ENCODE measurements at regions not wholly inside any gene's neighbourhood (a gene's known extent, or its start where the extent isn't known, plus 50 kb on each side); places are given as distances from the start of the nearest gene placed in this dataset.
"Not testable (repeated sequence)": the region's sequence is repeated elsewhere in the genome, so short reads cannot be mapped to it uniquely, and the experiment has no call there.

DNA sequence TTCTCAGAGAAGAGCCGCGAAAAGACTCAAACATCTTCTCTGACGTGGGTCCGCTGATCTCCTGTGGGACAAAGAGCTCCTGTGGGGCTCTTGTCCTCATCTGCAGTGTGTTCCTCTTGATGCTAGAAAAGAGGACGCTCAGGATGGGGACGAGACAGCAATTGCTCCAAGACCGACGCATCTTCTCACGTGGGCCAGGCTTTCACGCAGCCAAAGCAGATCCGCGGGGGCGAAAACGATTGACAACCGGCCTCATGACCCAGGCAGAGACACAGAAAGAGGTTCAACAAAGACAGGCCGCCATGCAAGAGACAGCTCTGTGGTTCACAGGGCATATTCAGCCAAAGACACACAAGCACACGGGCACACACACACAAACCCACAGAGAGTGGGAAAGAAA, 971.8 kb upstream of the DEFB115 start:
- TF ChIP-seq MAFK (IDR thresholded peaks at IDR 0.05; ENCODE audit: partially characterized antibody) (no peak), POLR2A (IDR thresholded peaks at IDR 0.05; ENCODE audit: low read length) (no peak), SREBF2 (IDR thresholded peaks at IDR 0.05) (no peak), GATA3 (IDR thresholded peaks at IDR 0.05; ENCODE audit: borderline replicate concordance) (no peak), ZC3H11A (IDR thresholded peaks at IDR 0.05) (no peak), NFE2L2 (conservative IDR thresholded peaks at IDR 0.05; ENCODE audit: low read length) (no peak), HOXA7 (CRISPR knock-in tag; IDR thresholded peaks at IDR 0.05) (no peak), ZFP36 (IDR thresholded peaks at IDR 0.05; ENCODE audit: borderline replicate concordance, partially characterized antibody) (no peak), RNF2 (IDR thresholded peaks at IDR 0.05; ENCODE audit: borderline replicate concordance, low read depth) (no peak), RARB (CRISPR knock-in tag; IDR thresholded peaks at IDR 0.05) (no peak), PHF8 (IDR thresholded peaks at IDR 0.05; ENCODE audit: borderline replicate concordance, low read depth) (no peak), CBX8 (IDR thresholded peaks at IDR 0.05) (no peak), EHMT2 (IDR thresholded peaks at IDR 0.05; ENCODE audit: low read depth) (no peak), HOXB5 (CRISPR knock-in tag; IDR thresholded peaks at IDR 0.05) (no peak), NR3C1 (IDR thresholded peaks at IDR 0.05) (no peak), ESRRA (IDR thresholded peaks at IDR 0.05; ENCODE audit: borderline replicate concordance, low read length) (no peak)
- TF ChIP-seq, protein P1, sequence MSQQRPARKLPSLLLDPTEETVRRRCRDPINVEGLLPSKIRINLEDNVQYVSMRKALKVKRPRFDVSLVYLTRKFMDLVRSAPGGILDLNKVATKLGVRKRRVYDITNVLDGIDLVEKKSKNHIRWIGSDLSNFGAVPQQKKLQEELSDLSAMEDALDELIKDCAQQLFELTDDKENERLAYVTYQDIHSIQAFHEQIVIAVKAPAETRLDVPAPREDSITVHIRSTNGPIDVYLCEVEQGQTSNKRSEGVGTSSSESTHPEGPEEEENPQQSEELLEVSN (IDR thresholded peaks at IDR 0.05; ENCODE audit: borderline replicate concordance, low read depth): no peak
- TF ChIP-seq, protein P2, sequence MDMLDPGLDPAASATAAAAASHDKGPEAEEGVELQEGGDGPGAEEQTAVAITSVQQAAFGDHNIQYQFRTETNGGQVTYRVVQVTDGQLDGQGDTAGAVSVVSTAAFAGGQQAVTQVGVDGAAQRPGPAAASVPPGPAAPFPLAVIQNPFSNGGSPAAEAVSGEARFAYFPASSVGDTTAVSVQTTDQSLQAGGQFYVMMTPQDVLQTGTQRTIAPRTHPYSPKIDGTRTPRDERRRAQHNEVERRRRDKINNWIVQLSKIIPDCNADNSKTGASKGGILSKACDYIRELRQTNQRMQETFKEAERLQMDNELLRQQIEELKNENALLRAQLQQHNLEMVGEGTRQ (IDR thresholded peaks at IDR 0.05): no peak
- TF ChIP-seq, protein P3, sequence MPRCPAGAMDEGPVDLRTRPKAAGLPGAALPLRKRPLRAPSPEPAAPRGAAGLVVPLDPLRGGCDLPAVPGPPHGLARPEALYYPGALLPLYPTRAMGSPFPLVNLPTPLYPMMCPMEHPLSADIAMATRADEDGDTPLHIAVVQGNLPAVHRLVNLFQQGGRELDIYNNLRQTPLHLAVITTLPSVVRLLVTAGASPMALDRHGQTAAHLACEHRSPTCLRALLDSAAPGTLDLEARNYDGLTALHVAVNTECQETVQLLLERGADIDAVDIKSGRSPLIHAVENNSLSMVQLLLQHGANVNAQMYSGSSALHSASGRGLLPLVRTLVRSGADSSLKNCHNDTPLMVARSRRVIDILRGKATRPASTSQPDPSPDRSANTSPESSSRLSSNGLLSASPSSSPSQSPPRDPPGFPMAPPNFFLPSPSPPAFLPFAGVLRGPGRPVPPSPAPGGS (IDR thresholded peaks at IDR 0.05): no peak
- Histone ChIP-seq H3K4me3 (no peak overlapping the region), H3K4me2 (no peak overlapping the region), H3K9me3 (no peaks in the 10 kb centered on the region), H3K27ac (no peak overlapping the region), H3K4me1 (0 out of 3 replicates have a peak, but pooled peaks cover 3% of the 10 kb centered on the region)
- WGBS (ENCODE audit: missing lambda C conversion rate): 81% methylated on average over 17 of the region's 17 CpGs
- ChIA-PET POLR2A (no interaction called here), CTCF (no interaction called here)
- no peak for DNase-seq (ENCODE audit: low read depth in 1 of 2, low spot score in 1 of 2)
- FAIRE-seq: no peak
- ATAC-seq: no peak

DNA sequence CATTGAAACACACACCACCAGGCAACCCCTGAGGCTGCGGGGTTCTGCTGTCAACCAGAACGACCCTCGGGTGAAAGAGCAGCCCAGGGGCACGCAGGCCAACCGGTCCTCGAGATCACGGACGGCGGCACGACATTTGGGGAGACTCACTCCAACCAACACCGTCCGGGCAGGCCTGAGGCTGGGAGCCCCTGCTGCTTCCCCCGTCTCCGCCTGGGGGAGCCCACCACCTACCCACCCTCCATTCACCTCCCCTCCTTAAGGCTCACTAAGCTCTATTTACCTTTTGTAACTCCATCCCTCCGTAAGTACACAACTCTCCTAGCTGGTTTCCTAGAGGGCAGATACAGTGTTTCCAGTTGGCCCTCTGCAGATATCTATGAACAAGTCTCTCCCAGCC, 971.3 kb upstream of the DEFB115 start:
- Histone ChIP-seq H3K9me3 (no peaks in the 10 kb centered on the region), H3K4me2 (no peak overlapping the region), H3K4me1 (0 out of 3 replicates have a peak, but pooled peaks cover 3% of the 10 kb centered on the region), H3K4me3 (no peak overlapping the region), H3K27ac (no peak overlapping the region)
- DNase-seq (ENCODE audit: low read depth in 1 of 2, low spot score in 1 of 2) (no peak), ATAC-seq (0 out of 6 replicates have a peak, but pooled peaks of 1 of the 2 experiments have one; percentile 36), FAIRE-seq (no peak)
- TF ChIP-seq, protein P4, sequence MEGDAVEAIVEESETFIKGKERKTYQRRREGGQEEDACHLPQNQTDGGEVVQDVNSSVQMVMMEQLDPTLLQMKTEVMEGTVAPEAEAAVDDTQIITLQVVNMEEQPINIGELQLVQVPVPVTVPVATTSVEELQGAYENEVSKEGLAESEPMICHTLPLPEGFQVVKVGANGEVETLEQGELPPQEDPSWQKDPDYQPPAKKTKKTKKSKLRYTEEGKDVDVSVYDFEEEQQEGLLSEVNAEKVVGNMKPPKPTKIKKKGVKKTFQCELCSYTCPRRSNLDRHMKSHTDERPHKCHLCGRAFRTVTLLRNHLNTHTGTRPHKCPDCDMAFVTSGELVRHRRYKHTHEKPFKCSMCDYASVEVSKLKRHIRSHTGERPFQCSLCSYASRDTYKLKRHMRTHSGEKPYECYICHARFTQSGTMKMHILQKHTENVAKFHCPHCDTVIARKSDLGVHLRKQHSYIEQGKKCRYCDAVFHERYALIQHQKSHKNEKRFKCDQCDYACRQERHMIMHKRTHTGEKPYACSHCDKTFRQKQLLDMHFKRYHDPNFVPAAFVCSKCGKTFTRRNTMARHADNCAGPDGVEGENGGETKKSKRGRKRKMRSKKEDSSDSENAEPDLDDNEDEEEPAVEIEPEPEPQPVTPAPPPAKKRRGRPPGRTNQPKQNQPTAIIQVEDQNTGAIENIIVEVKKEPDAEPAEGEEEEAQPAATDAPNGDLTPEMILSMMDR (IDR thresholded peaks at IDR 0.05): no peak
- TF ChIP-seq RAD21 (conservative IDR thresholded peaks at IDR 0.05 in 1 of 2, IDR thresholded peaks at IDR 0.05 in 1 of 2): 0 out of 5 replicates have a peak, but pooled peaks of 1 of the 2 experiments have one; percentile 13
- TF ChIP-seq POLR2AphosphoS2 (conservative IDR thresholded peaks at IDR 0.05; ENCODE audit: low read length): no peak
- TF ChIP-seq NPAS2 (CRISPR knock-in tag; IDR thresholded peaks at IDR 0.05; ENCODE audit: borderline replicate concordance): no peak
- CTCF ChIA-PET: no interaction called here
- 85% methylated on average over 15 of the region's 15 CpGs for WGBS (ENCODE audit: missing lambda C conversion rate)
- POLR2A ChIA-PET: no interaction called here

DNA sequence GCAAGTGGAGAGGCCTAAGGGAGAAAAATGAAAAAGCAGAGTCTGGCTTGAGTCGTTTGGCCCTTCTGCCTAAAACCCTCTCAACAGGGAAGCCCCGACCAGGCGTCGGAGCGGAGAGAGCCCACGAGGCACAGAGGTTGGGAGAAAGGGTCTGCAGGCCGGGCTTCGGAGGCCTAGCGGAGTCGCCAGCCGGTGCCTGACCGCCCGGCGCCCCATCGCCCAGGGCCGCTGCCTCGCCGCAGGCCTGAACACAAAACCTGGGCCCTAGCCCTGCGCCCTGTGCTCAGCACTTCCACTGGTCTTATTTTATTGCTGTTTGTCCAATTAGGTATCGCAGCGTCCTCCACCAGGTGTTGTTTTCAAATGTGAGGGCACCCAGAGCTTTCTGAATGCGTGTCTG, 970.0 kb upstream of the DEFB115 start:
- DNase-seq (ENCODE audit: low read depth in 1 of 2, low spot score in 1 of 2); CTCF ChIA-PET; H3K9me3 ChIP-seq; H3K4me3 ChIP-seq; ATAC-seq; FAIRE-seq; H3K4me1 ChIP-seq; H3K4me2 ChIP-seq; H3K27ac ChIP-seq; POLR2A ChIA-PET: not testable (repeated sequence)
- 79% methylated on average over 11 of the region's 22 CpGs for WGBS (ENCODE audit: missing lambda C conversion rate)

Data from A549 (cell line).